HPDE6-E6E7 (cell line): ENCODE measurements at regions not wholly inside any gene's neighbourhood (a gene's known extent, or its start where the extent isn't known, plus 50 kb on each side); places are given as distances from the start of the nearest gene placed in this dataset.
A peak's percentile ranks its signal among the peaks of the same experiment; 100 is the strongest.

Source experiments
- DNase-seq: peaks from one replicate; pipeline ENCODE4 v3.0.0; 2011; ENCODE audit warnings: missing footprints; ENCODE audit errors: extremely low spot score

DNA sequence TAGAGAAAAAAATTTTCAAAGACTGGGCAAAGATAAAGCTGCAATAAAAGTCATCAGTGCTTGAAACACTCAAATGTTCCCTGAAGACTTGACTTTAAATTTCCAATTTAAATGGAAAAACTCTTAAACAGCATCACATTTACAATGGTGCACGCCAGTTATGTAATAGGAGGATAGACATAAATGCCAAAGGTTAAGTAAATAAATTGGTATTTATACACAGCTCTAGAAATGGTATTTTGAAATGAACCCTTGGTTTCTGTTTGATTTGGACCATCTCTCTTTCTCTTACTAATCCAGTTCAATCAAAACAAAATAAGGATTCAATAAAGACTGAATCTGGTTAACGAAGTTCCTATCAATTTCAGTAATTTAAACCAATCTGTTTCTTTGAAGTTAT is 272.6 kb downstream of the GPM6A start:
- DNase-seq, result no peak

DNA sequence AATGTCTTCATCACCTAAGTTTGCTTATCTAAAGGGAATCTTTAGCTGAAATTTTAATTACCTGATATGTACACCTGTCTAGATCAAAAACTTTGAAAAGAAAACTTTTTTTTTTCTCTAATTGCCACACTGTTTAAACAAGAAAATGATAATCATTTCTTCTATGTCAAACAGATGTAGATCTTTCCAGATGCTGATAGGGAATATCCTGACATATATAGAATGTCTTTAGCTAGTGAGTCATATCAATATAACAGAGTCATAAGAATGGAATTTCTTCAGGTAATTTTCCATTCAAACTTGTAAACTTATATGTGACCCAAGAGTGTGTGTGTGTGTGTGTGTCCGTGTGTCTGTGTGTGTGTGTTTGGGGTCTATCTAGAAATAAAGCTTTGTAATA is 271.9 kb downstream of the GPM6A start:
- DNase-seq, result no peak

DNA sequence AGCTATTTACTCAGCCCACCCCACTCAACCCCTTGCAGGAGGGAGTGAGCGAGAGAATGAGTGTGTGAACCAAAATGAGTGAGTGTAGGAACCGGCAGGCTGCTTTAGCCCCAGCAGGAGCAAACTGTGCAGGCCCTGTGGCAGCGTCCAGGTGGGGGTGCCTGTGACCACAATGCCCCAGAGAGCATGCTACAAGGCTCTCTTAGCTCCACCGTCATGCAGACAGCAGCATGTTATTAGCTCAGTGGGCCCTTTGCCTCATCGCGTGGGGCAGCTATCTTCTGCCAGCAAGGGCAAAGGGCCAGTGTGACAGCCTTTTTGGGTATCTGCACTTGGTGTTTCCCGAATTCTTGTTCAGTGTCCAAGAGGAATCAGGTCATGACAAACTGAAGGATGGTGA is 271.3 kb downstream of the GPM6A start:
- DNase-seq, result no peak

DNA sequence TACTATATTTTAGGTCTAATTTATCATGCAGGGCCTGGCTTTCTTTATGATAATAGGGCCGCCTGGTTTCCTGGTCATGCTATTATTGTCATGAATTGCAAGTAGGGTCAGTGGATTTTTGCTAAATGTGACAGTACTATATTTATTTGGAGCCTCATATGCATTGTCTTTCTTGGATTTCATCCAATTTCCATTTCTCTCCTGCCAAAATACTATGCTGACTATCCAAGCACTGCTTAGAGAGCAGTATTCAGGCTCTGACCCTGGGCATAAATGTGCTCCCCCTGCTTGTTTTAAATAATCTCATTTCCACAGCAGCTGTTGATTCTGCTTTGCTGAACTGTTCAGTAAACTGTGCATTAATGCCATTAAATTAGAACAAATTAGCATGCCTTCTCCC is 269.3 kb downstream of the GPM6A start:
- no peak for DNase-seq

DNA sequence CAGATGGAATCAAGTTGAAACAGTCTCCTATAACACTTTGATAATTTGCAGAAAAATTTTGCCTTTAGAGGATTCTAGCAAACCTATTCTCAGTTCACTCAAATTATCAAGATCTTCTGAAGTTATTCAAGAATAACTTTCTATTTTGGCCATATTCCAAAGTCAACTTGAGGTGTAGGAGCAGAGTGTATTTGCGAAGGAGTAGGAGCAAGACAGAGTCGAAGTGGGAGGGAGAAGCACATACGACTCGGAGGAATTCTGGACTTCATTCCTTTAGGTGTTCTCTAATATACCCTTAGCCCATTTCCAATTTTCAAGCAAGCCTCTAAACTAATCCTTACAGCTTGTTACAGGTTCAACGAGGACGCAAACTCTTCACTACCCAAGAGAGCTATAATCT is 252.9 kb downstream of the GPM6A start:
- no peak for DNase-seq

DNA sequence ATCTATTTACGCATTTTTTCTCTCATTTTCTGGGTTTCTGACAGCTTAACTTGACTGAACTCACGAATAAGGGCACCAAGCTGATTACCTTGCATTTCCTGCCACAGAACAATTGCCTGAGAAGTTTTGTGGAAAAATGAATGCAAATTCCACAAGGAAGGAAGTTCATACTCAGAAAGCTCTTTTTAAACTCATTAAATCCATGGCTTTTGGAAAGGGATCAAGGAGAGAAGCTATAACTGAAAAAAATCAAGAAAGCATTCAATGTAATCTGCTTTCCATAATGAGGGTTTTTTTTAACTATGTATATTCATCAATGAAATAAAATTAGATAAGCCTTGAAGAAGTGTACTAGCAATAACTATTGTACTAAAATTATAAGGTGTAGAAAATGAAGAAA is 252.5 kb downstream of the GPM6A start:
- DNase-seq, result no peak

DNA sequence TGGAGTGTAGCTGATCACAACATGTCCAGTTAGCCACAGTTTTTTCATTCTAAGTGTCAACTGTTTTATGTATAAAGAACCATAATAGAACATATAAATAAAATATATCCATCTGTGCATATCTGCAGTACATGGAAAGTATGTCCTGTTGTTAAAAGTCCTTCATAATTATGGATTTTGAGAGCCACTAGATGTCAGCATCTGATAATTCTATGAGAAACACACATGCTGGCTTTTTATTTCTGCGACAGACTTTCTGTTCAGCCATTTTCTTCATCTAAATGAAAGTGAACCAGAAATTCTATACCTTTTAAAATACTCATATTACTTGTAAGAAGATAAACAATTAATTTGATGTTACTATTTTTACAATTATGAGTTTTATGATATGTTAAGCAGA is 251.5 kb downstream of the GPM6A start:
- peak; percentile 21 for DNase-seq

DNA sequence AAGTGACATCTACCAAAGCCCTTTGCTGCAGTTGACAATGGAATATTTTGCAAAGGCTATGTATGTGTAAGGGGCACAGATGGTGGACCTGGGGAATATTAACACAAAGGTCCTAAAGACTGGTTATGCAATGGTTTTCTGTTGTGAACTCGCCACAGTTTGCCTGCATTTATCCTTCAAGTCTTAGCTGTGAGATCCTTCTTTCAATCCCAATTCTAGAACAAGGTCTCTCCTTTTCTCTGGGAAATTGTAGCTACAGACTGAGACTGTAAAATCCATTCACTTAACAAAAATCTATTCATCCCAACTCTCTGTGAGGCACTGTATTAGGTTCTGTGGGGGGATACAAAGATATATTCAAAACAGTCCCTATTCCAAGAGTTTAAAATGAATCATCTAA is 250.4 kb downstream of the GPM6A start:
- no peak for DNase-seq

DNA sequence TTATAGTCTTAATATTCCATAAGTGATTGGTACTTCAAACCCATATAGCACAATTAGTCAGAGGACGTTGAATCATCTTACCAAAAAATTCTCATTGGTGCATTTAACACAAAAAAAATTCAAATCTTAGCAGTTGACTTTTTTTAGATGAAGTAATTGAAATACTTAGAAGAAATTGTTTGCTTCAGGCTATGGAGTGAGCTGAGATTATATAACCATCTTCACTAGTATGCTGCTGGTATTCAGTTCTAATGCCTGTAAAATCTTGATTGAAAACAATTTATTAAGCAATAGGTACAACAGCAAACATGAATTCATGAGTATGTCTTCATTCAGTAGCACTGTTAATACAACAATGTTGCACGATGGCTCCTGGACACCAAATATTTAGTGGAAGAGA is 250.0 kb downstream of the GPM6A start:
- no peak for DNase-seq

DNA sequence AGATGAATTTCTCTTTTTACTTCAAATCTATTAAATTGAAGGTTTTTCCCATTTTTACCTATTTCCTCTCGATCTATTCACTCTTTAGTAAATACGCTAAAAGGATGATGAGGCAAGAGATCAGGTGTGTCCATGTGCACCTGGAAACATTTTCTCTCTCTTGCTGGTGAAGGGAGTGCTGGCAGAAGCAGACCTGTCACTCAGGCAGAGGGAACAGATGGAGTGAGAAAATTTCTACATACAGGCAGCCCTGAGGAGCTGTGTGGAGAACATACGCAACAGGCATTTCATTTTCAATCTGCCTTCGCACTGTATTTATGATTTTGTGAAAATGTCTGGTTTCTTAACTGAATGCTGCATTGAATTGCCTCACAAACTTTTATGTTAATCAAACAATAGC is 249.5 kb downstream of the GPM6A start:
- no peak for DNase-seq
